ENCODE measurements at regions not wholly inside any gene's neighbourhood (a gene's known extent, or its start where the extent isn't known, plus 50 kb on each side); places are given as distances from the start of the nearest gene placed in this dataset.

GRCh38 chr11:131194726-131195125 lies 175.7 kb upstream of the NTM start:
- DNase-seq = no peak

GRCh38 chr11:131195661-131196517 lies 174.5 kb upstream of the NTM start:
- DNase-seq = peak; percentile 17

- DNase-seq = no peak
Measured at GRCh38 chr11:131198161-131199014, 172.0 kb upstream of the NTM start.

- no peak for DNase-seq
Measured at GRCh38 chr11:131199015-131199280, 171.5 kb upstream of the NTM start.

- no peak for DNase-seq
Measured at GRCh38 chr11:131201674-131202073, 168.7 kb upstream of the NTM start.

GRCh38 chr11:131203040-131203439 lies 167.4 kb upstream of the NTM start:
- DNase-seq = no peak

- DNase-seq = no peak
Measured at GRCh38 chr11:131204282-131204681, 166.1 kb upstream of the NTM start.

- no peak for DNase-seq
Measured at GRCh38 chr11:131204765-131205380, 165.5 kb upstream of the NTM start.

- no peak for DNase-seq
Measured at GRCh38 chr11:131206671-131207070, 163.7 kb upstream of the NTM start.

- no peak for DNase-seq
Measured at GRCh38 chr11:131207901-131208300, 162.5 kb upstream of the NTM start.

- no peak for DNase-seq
Measured at GRCh38 chr11:131217313-131218310, 152.8 kb upstream of the NTM start.

GRCh38 chr11:131218542-131218941 lies 151.9 kb upstream of the NTM start:
- DNase-seq = no peak

- DNase-seq = no peak
Measured at GRCh38 chr11:131219646-131220045, 150.8 kb upstream of the NTM start.

- no peak for DNase-seq
Measured at GRCh38 chr11:131223198-131223991, 147.0 kb upstream of the NTM start.

- DNase-seq = no peak
Measured at GRCh38 chr11:131228378-131228777, 142.0 kb upstream of the NTM start.

- no peak for DNase-seq
Measured at GRCh38 chr11:131229221-131229620, 141.2 kb upstream of the NTM start.

- DNase-seq = no peak
Measured at GRCh38 chr11:131231317-131231940, 139.0 kb upstream of the NTM start.

- no peak for DNase-seq
Measured at GRCh38 chr11:131232261-131232660, 138.2 kb upstream of the NTM start.

- no peak for DNase-seq
Measured at GRCh38 chr11:131234221-131234620, 136.2 kb upstream of the NTM start.

GRCh38 chr11:131235328-131236298 lies 134.8 kb upstream of the NTM start:
- DNase-seq = no peak
